Hematopoietic multipotent progenitor cell treated with erythropoietin and hydrocortisone succinate and interleukin-3 and kit ligand, for 8 days (in vitro differentiated cells): ENCODE measurements at regions not wholly inside any gene's neighbourhood (a gene's known extent, or its start where the extent isn't known, plus 50 kb on each side); places are given as distances from the start of the nearest gene placed in this dataset.

Experiments used
- DNase-seq: peaks from one replicate; pipeline ENCODE4 v3.0.0-alpha.2; 2015

- DNase-seq = peak; percentile 45
Observed at GRCh38 chr2:34012715-34013302, 413.7 kb upstream of the FAM98A start.

GRCh38 chr2:34011684-34012083, 412.6 kb upstream of the FAM98A start:
- DNase-seq = no peak

GRCh38 chr2:34005901-34006300, 406.8 kb upstream of the FAM98A start:
- no peak for DNase-seq

GRCh38 chr2:34004936-34005335, 405.8 kb upstream of the FAM98A start:
- no peak for DNase-seq

GRCh38 chr2:34003795-34004194, 404.7 kb upstream of the FAM98A start:
- no peak for DNase-seq

GRCh38 chr2:34001557-34001956, 402.5 kb upstream of the FAM98A start:
- DNase-seq = no peak

GRCh38 chr2:33984131-33984530, 385.0 kb upstream of the FAM98A start:
- DNase-seq = no peak

GRCh38 chr2:33978471-33978870, 379.4 kb upstream of the FAM98A start:
- DNase-seq = no peak

GRCh38 chr2:33975498-33975897, 376.4 kb upstream of the FAM98A start:
- no peak for DNase-seq

GRCh38 chr2:33967103-33967502, 368.0 kb upstream of the FAM98A start:
- no peak for DNase-seq

- no peak for DNase-seq
Observed at GRCh38 chr2:33958591-33958990, 359.5 kb upstream of the FAM98A start.

GRCh38 chr2:33949371-33949770, 350.3 kb upstream of the FAM98A start:
- no peak for DNase-seq

- DNase-seq = no peak
Observed at GRCh38 chr2:33946193-33946592, 347.1 kb upstream of the FAM98A start.

- DNase-seq = no peak
Observed at GRCh38 chr2:33933203-33933602, 334.1 kb upstream of the FAM98A start.

- DNase-seq = no peak
Observed at GRCh38 chr2:33931164-33931563, 332.1 kb upstream of the FAM98A start.

- no peak for DNase-seq
Observed at GRCh38 chr2:33929467-33929866, 330.4 kb upstream of the FAM98A start.

- DNase-seq = no peak
Observed at GRCh38 chr2:33927756-33928155, 328.7 kb upstream of the FAM98A start.

GRCh38 chr2:33925311-33925710, 326.2 kb upstream of the FAM98A start:
- DNase-seq = no peak

GRCh38 chr2:33924586-33925169, 325.6 kb upstream of the FAM98A start:
- no peak for DNase-seq

- no peak for DNase-seq
Observed at GRCh38 chr2:33917252-33917651, 318.2 kb upstream of the FAM98A start.

GRCh38 chr2:33913071-33913616, 314.0 kb upstream of the FAM98A start:
- DNase-seq = no peak

- no peak for DNase-seq
Observed at GRCh38 chr2:33911327-33911726, 312.2 kb upstream of the FAM98A start.

GRCh38 chr2:33909945-33910695, 311.0 kb upstream of the FAM98A start:
- no peak for DNase-seq

- no peak for DNase-seq
Observed at GRCh38 chr2:33907866-33908265, 308.8 kb upstream of the FAM98A start.
